Fibroblast of skin of right biceps (primary cell): ENCODE measurements at regions not wholly inside any gene's neighbourhood (a gene's known extent, or its start where the extent isn't known, plus 50 kb on each side); places are given as distances from the start of the nearest gene placed in this dataset.
A peak's percentile ranks its signal among the peaks of the same experiment; 100 is the strongest.
"Not testable (repeated sequence)": the region's sequence is repeated elsewhere in the genome, so short reads cannot be mapped to it uniquely, and the experiment has no call there.

ENCODE experiments used
- DNase-seq: peaks from one replicate; pipeline ENCODE4 v3.0.0-alpha.2; 2013

GRCh38 chrY:7390056-7390455 lies 478.5 kb upstream of the AMELY start:
- peak; percentile 21 for DNase-seq

GRCh38 chrY:7382988-7383387 lies 471.4 kb upstream of the AMELY start:
- peak; percentile 85 for DNase-seq

- peak; percentile 38 for DNase-seq
These were observed 465.5 kb upstream of the AMELY start for GRCh38 chrY:7377091-7377490.

- DNase-seq = peak; percentile 76
These were observed 462.9 kb upstream of the AMELY start for GRCh38 chrY:7374485-7374884.

GRCh38 chrY:7371953-7372352 lies 460.4 kb upstream of the AMELY start:
- not testable (repeated sequence) for DNase-seq

GRCh38 chrY:7371026-7371425 lies 459.5 kb upstream of the AMELY start:
- peak; percentile 34 for DNase-seq

- no peak for DNase-seq
These were observed 448.0 kb upstream of the AMELY start for GRCh38 chrY:7359520-7359919.

GRCh38 chrY:7358103-7358752 lies 446.7 kb upstream of the AMELY start:
- DNase-seq = no peak

GRCh38 chrY:7355891-7356290 lies 444.3 kb upstream of the AMELY start:
- peak; percentile 56 for DNase-seq

- peak; percentile 61 for DNase-seq
These were observed 433.1 kb upstream of the AMELY start for GRCh38 chrY:7344661-7345060.

- DNase-seq = no peak
These were observed 431.7 kb upstream of the AMELY start for GRCh38 chrY:7343261-7343660.

GRCh38 chrY:7342732-7343131 lies 431.2 kb upstream of the AMELY start:
- peak; percentile 52 for DNase-seq

GRCh38 chrY:7339391-7340087 lies 428.0 kb upstream of the AMELY start:
- no peak for DNase-seq

GRCh38 chrY:7336023-7336873 lies 424.7 kb upstream of the AMELY start:
- no peak for DNase-seq

GRCh38 chrY:7334449-7334848 lies 422.9 kb upstream of the AMELY start:
- DNase-seq = no peak

GRCh38 chrY:7326296-7327246 lies 415.0 kb upstream of the AMELY start:
- no peak for DNase-seq

GRCh38 chrY:7325531-7325930 lies 414.0 kb upstream of the AMELY start:
- no peak for DNase-seq

- no peak for DNase-seq
These were observed 409.2 kb upstream of the AMELY start for GRCh38 chrY:7320751-7321150.

- DNase-seq = not testable (repeated sequence)
These were observed 408.6 kb upstream of the AMELY start for GRCh38 chrY:7320171-7320570.

- no peak for DNase-seq
These were observed 406.6 kb upstream of the AMELY start for GRCh38 chrY:7318122-7318521.

- DNase-seq = no peak
These were observed 406.0 kb upstream of the AMELY start for GRCh38 chrY:7317571-7317970.

GRCh38 chrY:7310482-7311269 lies 399.1 kb upstream of the AMELY start:
- no peak for DNase-seq
